ENCODE measurements at regions not wholly inside any gene's neighbourhood (a gene's known extent, or its start where the extent isn't known, plus 50 kb on each side); places are given as distances from the start of the nearest gene placed in this dataset.

DNA sequence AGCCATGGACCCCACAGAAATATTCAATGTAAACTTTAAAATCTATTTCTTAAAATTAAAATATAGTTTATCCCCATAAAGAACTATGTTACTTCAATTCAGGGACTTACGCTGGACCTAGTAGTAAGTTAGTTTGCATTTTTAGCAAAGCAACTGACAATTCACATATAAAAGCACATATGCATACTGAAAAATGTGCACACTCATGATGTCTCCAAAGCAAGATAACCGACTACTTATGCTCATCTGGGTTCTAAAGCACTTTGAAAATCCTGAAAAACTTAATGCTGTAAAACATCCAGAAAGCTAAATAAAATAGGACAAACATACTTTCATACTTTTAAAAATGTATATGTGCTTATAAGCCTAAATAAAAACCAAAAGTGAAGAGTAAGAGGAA lies 264.4 kb upstream of the GAS1 start:
- DNase-seq, result no peak

DNA sequence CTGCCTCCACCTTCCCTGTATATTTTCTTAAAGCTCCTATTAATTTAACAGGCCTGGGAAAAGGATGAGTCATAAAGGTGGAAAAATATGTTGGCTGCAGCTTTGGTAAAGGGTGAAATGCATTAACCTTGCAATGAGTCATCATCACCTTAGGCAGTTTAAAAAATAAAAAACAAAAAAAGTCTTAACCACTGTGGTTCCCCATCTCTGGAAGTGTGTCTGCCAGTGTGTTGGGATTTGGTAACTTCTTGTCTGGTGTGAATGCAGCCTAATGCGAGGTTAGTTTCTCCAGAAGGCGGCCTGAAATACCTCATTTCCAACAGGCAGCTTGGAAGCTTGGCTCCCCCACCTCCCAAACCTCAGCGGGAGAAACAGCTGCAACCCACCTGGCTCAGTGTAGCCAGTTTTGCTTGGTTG lies 265.3 kb upstream of the GAS1 start:
- DNase-seq, result no peak

DNA sequence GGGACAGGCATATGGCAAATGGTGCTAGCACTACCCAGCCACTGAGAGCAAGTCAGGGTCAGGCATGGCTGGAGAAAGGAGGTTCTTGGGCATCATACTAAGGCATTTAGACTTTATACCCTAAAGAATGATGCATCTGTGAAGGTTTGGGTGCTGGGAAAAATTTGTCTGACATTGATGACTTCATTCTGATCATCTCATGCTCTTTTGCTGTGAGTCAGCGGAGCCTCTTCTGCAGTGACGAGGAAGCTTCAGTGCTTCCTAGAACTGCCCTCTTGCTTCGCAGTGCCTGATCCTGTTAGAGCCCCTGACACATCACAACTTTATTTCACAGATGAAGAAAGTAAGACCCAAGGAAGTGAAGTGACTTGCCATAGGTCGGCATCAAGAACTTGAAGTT lies 266.6 kb upstream of the GAS1 start:
- no peak for DNase-seq

DNA sequence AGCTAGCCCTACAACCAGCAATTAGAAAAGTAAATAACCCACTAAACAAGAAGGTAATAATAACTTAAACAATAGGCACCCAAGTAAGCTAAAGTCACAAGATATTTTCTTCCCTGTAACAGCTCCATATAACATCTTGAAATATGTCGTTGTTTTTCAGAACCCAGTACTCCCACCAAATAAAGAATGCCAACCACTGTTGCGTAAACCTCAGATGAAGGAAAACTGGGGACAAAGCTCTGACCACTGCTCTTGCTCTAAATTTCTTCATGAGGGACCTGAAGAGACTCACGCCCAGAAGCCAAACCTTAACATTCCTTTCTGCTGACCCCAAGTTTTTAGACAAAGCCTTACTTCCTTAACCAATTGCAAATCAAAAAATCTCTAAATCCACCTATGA lies 267.7 kb upstream of the GAS1 start:
- DNase-seq, result no peak

DNA sequence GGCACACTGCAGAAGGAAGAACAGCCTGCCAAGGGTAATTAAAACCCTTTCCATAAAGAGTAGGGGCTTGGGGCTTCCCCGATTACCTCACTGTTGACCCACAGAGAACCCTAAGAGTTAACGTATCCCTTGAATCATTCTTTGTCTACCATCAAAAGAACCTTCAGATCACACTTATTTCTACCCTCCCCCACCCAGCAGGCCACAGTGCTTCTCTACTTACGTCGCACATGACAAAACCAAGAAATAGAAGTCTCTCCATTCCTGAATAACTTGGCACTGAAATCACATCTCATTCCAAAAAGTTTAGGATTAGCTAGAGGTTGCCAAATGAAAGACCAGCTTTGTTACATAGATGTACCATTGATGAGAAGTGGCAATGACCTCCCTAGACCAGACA lies 268.7 kb upstream of the GAS1 start:
- DNase-seq, result no peak

DNA sequence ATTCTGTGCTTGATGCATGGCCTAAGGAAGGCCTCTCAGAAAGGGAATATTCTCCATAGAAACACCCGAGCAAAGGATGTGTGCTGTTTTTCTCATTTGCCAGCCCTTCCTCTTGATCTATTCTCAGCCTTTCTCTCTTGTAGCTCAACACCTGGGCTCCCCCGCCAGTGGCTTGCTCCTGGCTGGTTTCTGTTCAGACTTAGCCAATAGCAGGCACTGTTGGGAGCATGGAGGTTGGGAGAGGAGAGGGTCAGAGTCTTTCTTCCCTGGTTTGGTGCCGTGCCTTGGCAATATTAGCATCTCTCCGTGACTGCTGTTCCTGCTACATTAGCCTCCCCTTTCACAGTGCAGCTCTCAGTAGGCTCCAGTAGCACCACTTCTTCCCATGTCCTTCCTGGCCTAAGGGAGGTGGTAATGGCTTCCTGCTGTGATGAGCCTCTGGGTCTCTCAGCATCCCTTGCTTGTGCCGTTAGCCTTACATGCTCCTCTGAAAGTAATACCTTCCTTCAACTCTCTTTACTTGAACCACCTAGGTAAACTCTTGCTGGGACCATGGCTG lies 269.7 kb upstream of the GAS1 start:
- DNase-seq, result no peak

DNA sequence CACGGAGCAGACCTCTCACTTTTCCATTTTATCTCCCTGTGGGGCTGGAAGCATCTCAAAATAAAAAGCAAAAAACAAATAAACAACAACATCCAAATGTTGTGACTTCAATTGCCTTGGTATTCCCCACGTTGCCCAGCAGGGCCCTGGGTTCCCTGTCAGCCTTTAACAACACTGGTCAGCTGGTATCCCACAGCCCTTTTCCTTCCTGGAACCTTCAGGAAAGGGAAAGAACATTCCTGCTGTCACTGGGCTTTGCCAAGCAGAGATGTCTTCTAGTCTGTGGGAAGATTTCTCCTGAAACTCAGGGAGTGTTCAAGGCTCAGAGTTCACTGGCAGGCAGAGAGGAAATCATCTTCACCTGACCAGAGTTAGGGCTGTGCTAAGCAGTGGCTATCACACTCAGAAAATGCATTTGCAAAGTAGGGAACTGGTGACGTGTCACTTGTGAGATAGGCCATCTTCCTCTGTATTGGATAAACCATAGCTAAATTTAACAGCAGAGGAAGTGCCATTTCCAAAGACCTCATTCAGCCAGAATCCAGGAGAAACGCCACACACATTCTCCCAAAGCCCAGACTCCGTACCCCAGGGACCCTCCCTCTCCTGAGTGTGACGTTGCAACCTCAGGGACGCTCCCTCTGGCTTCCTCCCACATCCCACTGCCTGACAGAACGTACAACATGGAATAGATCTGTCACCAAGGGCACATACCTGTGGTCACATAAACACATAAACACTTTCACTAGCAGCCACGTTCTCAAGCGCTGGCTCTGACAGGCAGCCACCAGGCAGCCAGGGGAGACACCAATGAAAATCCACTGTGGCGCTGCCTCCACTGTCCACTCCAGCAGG lies 274.0 kb upstream of the DAPK1 start:
- no peak for DNase-seq

DNA sequence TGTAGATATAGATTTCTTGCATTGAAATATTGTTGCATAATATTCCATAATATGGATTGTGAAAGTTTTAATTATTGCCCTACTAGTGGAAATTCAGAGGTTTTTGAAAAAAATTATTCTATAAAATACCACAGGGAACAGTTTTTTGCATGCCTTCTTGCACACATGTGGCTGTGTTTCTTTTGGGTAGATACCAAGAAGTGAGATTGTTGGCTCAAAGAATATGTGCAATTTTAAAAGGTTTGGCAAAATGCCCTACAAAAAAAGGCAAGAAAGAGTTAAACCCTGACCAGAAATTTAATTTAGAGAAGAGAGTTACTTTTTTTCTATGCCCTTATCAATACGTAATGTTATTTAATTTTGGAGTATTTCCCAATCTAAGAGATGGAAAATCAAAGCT lies 270.8 kb upstream of the DAPK1 start:
- no peak for DNase-seq

DNA sequence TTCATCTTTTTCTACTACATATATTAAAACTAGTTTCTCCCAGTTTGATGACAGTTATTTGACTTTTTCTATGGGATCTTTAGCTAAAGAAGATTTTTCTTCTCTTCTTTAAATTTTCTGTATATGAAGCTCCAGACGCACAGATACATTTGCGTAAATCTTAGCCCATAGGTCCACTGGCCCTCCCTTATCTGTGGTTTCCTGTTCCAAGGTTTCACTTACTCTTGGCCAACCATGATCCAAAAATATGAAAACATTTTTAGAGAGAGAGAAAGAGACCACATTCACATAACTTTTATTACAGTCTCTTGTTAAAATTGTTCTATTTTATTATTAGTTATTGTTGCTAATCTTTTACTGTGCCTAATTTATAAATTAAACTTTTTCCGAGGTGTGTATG lies 270.2 kb upstream of the DAPK1 start:
- no peak for DNase-seq

DNA sequence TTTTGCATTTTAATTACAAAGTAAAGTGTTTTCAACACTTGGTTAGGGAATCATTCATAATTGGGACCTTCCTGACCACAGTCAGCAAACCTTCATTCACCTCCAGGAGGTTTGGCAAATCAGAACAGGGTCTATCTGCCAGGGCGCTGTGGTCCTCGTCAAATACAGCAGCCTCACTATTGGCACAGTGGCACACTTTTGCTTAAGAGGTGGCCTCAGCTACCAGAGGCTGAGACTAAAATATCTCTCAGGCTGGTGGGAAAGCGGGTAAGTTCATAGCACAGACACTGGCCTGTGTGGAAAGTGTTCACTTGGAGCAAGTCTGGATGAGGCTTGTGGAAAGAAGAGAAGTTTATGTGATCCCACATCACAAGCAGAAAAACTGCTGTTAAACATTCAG lies 268.6 kb upstream of the DAPK1 start:
- DNase-seq, result no peak

DNA sequence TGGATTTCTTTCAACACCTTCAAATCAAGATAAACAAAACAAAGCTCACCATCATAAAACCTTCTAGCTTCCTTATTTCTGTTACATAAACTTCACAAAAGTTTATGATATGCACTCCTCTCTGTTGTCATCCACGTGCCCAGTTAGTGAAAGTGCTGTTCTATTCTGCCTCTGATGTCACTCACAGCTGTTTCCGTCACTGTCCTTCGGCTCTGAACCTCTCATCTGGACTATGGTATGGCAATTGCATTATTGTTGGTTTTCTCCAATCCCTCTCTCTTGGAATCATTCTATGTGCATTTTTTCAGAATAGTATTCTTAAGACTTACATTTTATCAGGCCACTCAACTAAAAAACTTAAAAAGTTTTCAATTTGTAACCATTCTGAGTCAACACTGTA lies 264.2 kb upstream of the DAPK1 start:
- DNase-seq, result no peak

DNA sequence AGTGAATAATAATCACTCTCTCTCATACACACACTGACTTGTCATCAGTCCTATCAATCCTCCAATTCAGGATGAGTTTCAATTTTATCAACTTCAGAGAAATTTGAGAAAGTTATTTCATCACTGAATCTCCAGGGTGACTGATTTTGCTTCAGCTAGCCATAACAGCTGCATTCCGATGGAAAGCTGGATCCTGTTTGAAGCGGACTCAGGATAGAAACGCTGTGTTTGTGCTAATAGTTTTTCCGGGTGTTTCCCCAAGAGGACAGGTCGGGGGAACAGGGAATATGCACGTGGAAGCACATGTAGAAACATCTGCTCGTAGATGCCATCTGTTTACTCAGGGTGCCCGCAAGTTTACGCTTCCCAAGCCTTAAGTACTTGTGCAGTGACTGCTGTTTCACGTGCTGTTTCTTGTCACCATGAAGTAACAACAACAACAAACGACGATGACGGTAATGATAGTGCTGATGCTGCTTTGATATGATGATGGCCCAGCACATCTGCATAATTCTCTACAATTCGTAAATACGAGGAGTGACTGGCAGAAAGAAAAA lies 263.7 kb upstream of the DAPK1 start:
- no peak for DNase-seq

DNA sequence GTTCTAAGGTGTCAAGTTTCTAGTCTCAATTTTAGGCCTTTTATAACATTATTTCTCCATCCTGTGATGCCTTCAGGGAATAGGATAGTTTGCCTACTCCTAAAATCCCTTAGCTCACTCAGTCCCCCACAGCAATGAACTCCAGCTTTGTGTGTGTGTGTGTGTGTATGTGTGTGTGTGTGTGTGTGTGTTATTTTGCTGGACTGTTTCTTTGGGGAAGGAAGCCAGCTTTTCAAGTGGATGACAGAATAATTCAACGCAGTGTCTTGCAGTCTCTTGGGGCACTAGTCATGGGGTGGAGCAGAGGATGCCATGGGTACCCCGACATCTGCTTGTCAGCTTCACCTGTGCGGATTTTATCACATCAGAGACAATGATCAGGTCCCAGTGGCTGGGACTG lies 262.8 kb upstream of the DAPK1 start:
- DNase-seq, result no peak

DNA sequence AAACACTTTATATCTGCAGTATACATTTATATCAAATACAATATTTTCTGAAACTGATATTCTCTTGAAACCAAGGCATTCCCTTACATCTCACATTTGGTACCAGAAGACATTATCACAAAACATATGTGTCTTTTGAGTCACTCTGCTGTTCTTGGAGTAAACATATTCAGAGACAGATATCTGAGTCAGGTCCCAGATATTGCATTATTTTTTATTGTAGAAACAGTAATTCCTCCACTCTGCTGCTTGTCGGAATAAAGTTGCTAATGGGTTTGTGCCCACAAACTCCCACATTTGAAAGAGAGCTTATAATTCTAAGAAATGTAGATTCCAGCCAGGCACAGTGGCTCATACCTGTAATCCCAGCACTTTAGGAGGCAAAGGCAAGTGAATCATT lies 261.1 kb upstream of the DAPK1 start:
- no peak for DNase-seq

DNA sequence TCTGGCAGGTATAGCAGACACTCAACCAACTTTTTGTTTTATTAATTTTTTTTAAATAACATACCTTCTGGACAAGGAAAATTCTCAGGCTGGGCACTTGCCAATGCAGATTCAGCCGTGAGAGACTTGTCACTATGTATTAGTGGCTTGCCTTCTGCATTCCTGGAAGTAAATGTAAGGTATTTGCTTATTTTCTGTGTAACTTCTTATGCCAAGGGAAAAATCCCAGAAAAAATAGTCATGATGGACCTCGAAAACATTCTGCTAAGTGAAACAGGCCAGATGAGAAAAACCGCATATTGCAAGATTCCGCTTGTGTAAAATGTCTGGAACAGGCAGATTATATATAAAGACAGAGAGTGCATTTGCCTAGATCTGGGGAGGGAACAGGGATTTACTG lies 260.3 kb upstream of the DAPK1 start:
- no peak for DNase-seq

DNA sequence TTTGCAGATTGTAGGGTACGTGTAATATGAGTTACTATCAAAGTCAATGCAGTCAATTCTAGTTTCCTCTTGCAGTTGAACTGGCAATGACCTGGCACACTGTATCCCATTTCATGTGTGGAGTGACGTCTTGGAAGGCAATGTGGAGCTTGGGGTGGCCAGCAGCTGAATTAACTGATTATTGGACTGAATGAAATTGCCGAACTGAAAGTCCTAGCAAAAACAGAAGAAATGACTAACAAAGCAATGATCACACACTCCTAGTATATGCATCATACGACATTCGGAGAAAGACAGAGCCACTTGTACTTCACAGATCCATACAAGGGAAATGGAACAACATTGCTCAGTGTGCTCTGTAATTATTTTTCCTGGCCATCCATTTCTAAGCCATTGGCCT lies 259.1 kb upstream of the DAPK1 start:
- no peak for DNase-seq

DNA sequence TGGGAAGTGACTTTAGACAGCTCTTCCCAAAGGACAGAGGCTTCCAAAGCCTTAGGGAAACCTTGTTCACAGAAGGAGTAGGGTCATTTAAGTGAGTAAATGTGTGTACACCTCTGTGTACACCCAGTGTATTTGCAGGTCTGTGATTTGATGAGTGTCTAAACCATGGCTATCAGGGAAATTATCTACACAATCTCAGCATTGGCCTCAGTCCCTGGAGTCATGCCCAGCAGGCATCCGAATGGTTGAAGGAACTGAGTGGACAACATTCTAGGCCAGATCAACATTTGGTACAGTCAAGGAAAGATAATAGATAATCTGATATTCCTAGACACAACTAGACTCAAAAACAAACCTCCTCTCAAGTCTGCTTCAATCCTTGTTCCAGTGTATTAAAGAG lies 258.4 kb upstream of the DAPK1 start:
- no peak for DNase-seq

DNA sequence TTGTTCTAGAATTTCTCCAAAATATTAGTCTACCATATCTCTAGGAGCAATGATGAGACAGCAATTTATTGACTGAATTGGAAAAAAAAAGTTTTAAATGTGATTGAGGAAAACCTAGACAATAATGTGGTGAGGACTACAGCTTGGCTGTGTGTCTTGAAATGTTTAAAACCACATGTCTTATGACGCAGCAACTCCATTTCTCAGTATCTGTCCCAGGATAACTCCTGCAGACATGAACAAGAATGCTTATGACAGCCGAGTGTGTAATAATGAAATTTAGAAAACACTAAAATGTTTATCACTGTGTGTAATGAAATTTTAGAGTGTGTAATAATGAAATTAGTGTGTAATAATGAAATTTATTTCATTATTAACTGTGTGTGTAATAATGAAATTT lies 254.1 kb upstream of the DAPK1 start:
- no peak for DNase-seq

DNA sequence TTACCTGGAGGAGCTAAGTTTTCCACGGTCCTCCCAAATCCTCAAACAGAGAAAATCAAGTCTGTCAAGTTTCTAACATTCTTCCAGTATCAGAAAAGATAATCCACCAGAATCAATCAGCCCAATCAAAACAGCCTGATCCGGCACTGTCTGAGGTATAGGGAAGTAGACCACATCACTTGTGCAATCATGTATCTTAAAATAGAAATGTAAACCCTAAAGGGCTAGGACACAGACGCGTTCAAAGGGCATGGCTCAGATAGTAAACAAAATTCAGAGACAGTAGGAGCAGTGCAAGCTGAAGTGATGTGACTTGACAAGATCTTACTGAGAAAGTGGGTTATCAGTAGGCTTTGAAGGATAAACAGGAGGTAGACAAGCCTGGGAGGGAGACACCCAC lies 252.4 kb upstream of the DAPK1 start:
- DNase-seq, result no peak

DNA sequence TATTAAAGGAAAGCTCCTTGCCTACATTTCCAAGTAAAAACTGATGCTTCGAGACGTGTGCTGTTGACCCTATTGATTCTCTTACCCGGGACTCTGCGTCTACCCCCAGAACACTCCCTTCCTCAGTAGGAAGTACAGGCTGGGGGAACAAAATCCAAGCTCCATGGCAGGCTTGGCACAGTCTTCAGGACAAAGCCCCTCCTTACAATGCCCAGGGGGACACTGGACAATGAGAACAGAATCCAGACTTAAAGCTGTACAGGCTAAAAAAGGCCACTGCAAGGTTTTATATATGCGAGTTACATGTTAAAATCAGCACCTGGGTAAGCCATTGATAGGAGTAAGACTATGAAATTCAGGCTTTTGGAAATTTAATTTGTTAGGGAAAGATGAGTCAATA lies 250.6 kb upstream of the DAPK1 start:
- no peak for DNase-seq

DNA sequence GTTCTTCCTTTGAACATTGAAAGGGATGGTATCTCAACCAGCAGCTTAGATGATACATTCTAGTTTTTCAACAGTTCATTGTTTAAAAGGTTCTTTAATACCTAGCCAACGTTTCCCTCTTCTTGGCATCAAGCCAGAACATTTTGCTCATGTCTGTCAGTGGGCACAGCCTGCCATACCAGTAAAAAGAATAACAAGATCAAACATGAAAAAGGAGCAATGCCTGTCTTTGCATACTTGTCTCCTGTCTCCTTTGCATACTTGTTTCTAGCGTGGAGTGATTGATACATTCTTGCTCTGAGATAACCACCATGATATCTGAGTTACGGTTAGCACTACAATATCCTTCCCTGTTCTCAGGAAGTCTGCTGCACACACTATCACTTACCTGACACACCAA lies 248.6 kb upstream of the DAPK1 start:
- no peak for DNase-seq

DNA sequence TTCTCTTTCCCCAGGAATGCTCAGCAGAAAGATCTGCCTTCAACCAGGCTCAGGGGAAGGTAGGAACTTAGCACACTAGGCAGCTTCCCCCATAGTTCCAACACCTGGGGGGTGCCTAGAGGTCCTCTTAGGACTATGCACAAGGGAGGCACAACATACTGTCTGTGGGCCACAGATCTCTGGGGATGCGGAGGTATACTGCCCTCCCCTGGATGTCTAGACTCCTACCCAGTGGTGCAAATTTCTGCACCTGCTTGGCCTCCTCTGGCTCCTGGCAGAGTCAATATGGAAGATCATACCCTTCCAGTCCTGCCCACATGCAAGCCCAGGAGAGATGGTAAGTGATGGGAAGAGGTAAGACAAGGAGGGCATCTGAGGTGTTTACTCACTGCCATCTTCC lies 247.5 kb upstream of the DAPK1 start:
- no peak for DNase-seq

DNA sequence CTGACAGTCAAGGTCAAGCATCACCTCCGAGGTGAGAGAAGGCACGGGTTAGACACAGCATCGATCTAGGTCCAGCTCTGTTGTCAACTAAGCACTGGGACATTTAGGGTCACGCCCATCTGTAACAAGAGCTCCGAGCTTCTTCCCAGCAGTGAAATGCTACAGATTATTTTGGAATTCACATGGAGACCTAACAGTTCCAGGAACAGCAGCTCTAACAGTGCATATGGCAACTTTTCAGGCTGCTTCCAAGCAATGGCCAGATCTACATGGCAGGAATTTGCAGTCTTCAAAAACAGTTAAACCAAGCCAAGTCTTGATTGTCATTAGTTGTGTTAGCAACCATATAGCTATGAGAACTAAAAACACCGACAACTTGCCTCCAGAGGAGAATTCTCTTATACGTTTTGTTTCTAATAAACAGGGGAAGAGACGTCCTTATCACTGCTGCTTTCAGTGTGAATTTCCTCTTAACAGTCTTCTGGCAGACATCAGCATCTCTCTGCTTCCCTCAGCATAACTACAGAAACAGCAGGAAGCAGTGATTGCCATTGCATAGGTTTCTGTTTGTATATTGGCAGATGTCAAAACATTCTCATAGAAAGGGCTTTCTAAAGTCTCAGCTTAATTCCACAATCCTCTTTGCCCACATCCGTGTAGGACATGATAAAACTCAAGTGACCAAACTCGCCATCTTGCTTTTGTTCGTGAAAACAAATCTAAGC lies 242.1 kb upstream of the DAPK1 start:
- no peak for DNase-seq

DNA sequence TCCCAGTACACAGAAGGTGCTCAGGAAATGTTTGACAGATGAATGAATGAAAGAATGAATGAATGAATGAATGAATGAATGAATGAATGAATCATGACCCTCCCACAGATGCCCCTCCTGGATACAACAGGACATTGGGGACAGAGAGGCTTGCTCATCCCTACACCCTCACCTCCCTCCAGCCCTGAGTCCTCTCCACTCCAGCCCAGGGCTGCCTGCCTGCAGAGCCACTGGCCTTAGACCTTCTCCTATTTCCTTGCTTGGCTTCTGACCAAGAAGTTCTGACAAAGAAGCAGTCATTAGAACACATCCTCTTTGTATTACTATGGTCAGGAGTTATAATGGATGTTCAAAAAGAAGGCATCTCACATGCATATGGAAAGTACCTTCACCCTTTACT lies 240.7 kb upstream of the DAPK1 start:
- DNase-seq, result no peak

All from inflammatory macrophage (primary cell).